Activated CD8-positive, alpha-beta memory T cell treated with anti-CD3 and anti-CD28 coated beads for 1 hour (primary cell): ENCODE measurements at regions not wholly inside any gene's neighbourhood (a gene's known extent, or its start where the extent isn't known, plus 50 kb on each side); places are given as distances from the start of the nearest gene placed in this dataset.
"Not testable (repeated sequence)": the region's sequence is repeated elsewhere in the genome, so short reads cannot be mapped to it uniquely, and the experiment has no call there.

Experiments used
- DNase-seq, 2 donors: peaks; one replicate each; pipeline ENCODE4 v3.0.0-alpha.2; 2020; ENCODE audit warnings: low read depth in 1 of 2; ENCODE audit errors: extremely low read depth in 1 of 2

- DNase-seq, result no peak
These were observed 52.7 kb upstream of the SERBP1 start for GRCh38 chr1:67482733-67483482.

GRCh38 chr1:67484492-67484891, 54.3 kb upstream of the SERBP1 start:
- DNase-seq, result no peak

DNA sequence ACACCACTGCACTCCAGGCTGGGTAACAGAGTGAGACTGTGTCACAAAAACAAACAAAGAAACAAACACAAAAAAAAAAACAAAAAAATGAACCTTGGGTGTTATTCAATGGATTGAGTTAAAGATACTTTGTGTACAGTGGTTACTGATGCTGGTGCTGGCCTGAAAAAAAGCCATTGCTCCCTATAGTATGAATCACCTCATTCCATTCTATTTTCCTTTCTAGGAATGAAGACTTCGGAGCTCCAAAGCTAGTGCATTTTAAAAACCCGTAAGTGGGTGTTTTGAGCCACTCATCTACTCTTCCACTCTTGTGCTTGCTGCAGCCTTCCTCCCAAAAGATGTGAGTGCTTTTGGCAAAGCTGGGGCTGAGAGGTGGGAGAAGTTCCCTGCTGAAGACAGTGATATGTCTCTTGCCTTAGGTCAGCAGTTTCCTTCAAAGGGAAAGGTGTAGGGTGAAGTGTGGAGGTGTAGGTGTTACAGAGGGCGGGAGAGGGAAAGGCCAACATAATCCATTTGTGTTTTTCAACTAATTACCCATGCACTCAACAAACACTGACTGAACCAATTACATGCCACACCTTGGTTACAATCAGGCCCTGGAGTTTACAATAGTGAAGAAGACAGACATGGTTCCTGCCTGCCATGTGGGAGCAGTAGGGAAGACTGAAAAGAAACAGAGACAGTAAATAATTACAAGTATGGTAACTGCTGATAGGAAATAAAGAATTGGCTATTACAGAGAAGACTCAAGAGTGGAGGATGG, 55.0 kb upstream of the SERBP1 start:
- no peak for DNase-seq

GRCh38 chr1:67489643-67490042, 59.4 kb upstream of the SERBP1 start:
- DNase-seq, result no peak

DNA sequence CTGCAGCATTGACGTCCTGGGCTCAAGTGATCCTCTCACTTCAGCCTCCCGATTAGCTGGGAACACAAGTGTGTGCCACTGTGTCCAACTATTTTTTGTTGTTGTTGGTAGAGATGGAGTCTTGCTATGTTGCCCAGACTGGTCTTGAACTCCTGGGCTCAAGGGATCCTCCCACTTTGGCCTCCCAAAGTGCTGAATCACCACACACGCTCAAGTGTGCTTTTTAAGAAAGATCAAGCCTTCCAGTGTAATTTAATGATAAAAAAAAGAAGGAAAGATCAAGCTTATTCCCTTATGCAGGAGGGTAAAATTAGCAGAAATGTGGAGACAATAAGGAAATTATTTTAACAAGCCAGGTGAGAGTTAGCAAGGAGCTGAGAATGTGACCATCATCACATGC, 61.1 kb upstream of the SERBP1 start:
- DNase-seq, result no peak

DNA sequence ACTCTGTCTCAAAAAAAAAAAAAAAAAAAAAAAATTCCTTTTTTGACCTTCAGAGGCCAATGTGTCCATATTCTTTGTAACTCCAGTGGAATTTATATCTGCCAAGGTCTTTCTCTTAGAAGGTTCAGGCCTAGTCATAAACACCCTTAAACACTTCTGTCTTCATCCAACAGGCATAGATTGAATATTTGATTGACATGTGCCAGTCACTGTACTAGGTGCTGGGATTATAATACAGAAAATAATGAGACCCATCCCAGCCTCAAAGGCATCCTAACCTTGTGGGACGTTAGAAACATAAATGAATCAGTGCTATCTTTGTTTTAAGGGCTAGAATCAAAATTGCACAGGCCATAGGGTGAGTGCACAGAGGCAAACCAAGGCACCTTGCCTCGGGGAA, 62.9 kb upstream of the SERBP1 start:
- no peak for DNase-seq

GRCh38 chr1:67495327-67495726, 65.1 kb upstream of the SERBP1 start:
- DNase-seq, result no peak

DNA sequence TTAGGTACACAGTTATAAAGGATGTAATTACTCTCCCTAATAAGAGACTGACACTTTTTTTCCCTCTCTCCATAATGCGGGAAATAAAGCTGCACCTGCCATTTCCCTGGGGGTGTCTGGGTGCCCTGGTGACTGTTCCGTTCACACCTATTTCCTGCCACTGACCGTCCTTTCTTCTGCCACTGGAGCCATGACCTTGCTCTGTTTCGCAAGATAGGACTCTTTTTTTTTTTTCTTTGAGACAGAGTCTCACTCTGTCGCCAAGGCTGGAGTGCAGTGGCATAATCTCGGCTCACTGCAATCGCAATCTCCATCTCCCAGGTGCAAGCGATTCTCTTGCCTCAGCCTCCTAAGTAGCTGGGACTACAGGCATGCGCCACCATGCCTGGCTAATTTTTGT, 66.1 kb upstream of the SERBP1 start:
- DNase-seq, result no peak

- DNase-seq, result peak; percentile 64 to 67
These were observed 70.3 kb upstream of the SERBP1 start for GRCh38 chr1:67500413-67500959.

DNA sequence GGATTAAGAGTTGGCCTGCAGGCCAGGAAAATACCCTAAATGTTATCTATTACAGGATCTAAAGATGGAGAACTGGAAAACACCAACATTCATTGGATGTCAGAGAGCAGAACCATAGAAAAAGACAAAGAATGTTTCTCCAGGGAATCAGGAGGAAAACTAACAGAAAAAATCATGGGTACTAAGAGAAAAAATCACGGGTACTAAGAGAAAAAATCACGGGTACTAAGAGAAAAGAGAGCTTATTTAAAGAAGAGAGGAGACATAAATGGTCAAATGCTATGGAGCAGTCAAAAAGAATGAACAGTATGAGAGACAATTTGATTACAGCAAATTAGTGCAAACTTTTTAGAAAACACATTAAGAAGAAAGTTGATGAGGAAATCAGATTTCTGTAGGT, 73.8 kb upstream of the SERBP1 start:
- DNase-seq, result no peak

GRCh38 chr1:67513392-67514294, 83.4 kb upstream of the SERBP1 start:
- not testable (repeated sequence) for DNase-seq

DNA sequence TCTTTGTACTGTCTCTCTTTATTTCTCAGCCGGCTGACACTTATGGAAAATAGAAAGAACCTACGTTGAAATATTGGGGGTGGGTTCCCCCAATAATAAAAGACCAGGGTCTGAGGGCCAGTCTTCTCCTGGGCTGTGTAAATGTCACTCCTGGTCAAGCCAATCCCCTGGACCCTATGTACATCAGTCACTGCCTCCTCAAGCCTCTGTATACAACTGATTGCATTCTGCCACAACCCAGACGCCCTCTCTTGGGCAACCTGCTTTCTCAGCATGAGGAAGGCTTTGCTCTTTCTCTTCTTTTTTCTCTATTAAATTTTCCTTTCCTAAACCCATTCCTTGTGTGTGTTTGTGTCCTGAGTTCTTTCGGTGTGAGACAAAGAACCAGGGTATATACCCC, 84.1 kb upstream of the SERBP1 start:
- no peak for DNase-seq

DNA sequence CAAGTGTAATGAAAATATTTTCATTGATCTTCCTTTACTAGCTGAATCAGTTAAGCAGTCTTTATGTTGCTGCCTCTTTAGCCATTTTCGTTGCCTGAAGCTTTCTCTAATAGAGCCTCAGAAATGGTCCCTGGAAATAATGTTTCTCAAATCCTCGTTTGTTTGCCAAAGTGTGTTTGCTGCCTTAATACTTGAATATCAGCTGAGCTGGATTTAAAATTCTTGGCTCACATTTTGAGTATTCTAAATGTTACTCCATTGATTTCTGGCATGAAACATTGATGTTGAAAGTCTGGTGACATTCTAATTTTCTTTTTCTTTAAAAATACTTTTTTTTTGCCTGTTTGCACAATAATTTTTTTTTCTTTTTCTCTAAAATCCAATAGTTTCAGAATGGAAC, 84.6 kb upstream of the SERBP1 start:
- DNase-seq, result no peak

DNA sequence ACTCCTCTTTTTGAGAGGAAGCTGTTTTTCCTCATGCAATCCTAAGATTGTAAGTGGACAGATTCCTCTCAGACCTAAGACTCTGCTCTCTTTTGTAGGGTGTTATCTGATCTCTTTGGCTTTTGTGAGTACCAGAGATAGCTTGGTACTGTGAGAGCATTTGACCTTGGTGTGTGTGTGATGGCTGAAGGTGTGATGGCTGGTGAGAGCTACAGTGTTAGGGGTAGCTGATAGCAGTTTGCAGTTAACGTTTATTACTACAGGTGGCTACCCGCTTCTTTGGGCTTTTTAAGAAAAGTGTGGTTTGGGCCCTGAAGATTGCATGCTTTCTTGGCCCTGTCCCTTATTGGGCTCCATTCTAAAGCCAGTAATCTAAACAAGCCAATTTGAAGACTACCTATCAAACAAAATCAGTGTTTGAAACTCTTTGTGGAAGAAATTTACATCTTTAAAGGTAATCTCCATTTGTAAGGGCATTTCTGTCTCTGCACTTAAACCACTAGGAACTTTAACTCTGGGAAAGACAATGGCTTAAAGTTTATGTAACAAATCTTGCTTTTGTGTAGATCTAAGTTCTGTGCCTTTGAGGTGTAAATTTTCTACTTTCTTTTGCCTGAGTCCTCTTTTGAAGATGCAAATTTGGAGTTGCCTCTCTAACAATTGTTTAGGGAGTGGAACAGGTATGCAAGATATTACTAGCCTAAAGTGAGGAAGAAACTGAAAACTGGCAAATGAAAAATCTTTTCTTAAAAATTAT, 85.3 kb upstream of the SERBP1 start:
- no peak for DNase-seq

- no peak for DNase-seq
These were observed 86.8 kb upstream of the SERBP1 start for GRCh38 chr1:67517046-67517445.

DNA sequence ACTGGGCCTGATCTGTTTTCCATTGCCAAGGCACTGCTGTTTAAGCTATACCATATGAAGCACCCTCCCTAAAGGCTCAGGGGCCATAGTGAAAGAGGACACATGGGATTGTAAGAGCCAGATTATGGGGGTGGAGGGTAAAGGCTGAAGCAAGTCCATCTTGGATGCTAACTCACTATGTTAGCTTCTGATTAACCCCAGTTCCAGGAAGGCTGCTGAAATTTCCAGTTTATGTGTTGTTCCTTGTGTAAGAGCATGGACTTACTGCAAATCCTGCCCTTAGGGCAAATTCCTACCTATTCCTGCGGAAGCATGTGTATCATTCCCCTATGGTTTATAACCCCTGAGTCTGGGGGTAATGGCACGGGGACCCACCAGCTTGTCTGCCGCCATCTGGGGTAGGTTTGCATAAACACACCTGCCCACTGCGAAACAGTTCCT, 91.8 kb upstream of the SERBP1 start:
- no peak for DNase-seq

DNA sequence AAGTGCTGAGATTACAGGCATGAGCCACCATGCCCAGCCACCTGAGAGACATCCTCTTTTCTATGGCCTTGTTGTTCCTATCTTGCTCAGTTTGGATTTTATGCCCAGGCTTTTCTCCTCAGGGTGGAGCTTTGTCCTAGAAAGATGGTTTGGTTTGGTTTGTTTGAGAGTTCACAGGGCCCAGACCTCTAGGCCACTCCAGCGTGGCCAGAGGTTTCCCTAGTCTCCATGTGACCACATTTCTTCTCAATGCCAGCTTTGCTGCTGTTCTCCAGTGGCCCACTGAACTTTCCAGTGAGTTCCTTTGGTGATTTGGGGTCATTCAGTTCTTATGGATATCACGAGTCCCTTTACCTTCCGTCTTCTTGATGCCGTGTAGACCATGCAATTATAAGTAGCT, 92.6 kb upstream of the SERBP1 start:
- no peak for DNase-seq

DNA sequence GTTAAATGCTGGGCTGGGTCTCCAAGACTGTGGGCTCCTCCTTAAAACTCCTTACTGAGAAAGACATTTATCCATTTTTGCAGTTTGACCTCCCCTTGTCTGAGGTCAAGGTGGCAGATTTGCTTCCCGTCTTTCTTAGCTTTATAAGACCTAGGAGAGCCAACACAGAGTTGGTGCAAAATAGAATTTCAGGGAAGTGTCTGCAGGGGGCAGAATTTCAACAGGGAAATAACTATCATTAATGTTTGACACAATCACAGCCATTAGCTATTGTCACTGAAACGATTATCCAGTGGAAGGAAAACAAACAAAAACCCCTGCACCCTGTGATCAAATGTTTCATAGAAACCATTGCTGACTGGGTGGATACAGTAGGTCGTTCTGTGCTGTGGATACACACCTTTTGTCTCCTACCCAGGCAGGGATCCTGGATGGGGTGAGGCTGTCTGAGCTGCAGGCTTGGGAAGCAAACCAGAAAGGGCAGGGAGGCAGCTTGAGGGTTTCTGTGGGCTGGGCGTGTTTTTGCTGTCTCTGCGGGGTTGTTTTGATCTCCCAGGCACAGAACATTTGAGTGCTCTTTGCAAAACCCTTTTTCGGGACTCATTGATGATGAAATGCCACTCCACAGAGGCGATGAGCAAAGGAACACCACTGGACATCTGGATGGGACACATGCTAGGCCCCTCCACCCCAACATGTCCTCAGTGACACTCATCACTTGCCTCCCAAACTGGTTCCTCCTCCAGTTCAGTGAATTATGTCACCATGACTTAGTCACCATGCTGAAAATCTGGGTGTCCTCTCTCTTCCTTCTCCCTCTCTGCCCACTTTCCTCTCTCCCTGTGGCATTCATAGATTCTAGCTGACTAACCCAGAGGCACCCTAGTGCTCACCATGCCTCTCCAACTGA, 94.2 kb upstream of the SERBP1 start:
- DNase-seq, result no peak

- no peak for DNase-seq
These were observed 95.0 kb upstream of the SERBP1 start for GRCh38 chr1:67525053-67525760.
